Stomach (tissue), 8 donors: ENCODE measurements at regions not wholly inside any gene's neighbourhood (a gene's known extent, or its start where the extent isn't known, plus 50 kb on each side); places are given as distances from the start of the nearest gene placed in this dataset.

Source experiments
- DNase-seq, 2 donors: peaks; one replicate each; pipeline versions ENCODE4 v3.0.0 to v3.0.0-alpha.2; 2013 to 2019
- H3K27ac ChIP-seq, 5 donors: fragments of 200-600 bp in 4 of 5; sonication (generic) in 4 of 5; one replicate each; pipeline ENCODE4 v1.5.1; 2013 to 2019; ENCODE audit warnings: mild to moderate bottlenecking in 1 of 5, moderate library complexity in 1 of 5
- H3K27me3 ChIP-seq, 3 donors: fragments of 200-600 bp; sonication (generic); one replicate each; pipeline ENCODE4 v1.5.1; 2017 to 2019; ENCODE audit warnings: mixed run types in 1 of 3
- H3K36me3 ChIP-seq, 4 donors: fragments of 200-600 bp; sonication (generic); 1 replicate in 3 of 4; 2 replicates in 1 of 4; pipeline ENCODE4 v1.5.1; 2016 to 2019
- H3K4me1 ChIP-seq, 4 donors: fragments of 200-600 bp; sonication (generic); one replicate each; pipeline ENCODE4 v1.5.1; 2016 to 2019
- H3K4me3 ChIP-seq, 4 donors: fragments of 200-600 bp; sonication (generic) in 3 of 4; one replicate each; pipeline ENCODE4 v1.5.1; 2016 to 2019; ENCODE audit warnings: mild to moderate bottlenecking in 1 of 4
- H3K9me3 ChIP-seq, 4 donors: fragments of 200-600 bp; sonication (generic); one replicate each; pipeline ENCODE4 v1.5.1; 2016 to 2019
- EP300 ChIP-seq: sonication (generic); formaldehyde crosslinking; IDR thresholded peaks from one replicate; pipeline ENCODE4 v1.6.1; 2017; ENCODE audit warnings: antibody characterized with exemption
- POLR2A ChIP-seq, 4 donors: fragments of 450-650 bp; IDR thresholded peaks; one replicate each; pipeline ENCODE4 v1.6.1; 2016; ENCODE audit warnings: antibody characterized with exemption in 4 of 4, control low read depth in 2 of 4, mild to moderate bottlenecking in 1 of 4, moderate library complexity in 1 of 4
- POLR2AphosphoS5 ChIP-seq, 3 donors: sonication (generic); formaldehyde crosslinking; IDR thresholded peaks; one replicate each; pipeline ENCODE4 v1.6.1; 2016; ENCODE audit warnings: antibody characterized with exemption in 3 of 3
- WGBS, 5 donors: extraction: QIAGEN DNeasy Blood & Tissue Kit in 3 of 5; methylation state at CpG; one replicate each; pipeline versions ENCODE4 v1.1.5 to v1.1.7; 2013 to 2018; 5-methylcytosine and 5-hydroxymethylcytosine counted together
- intact Hi-C: fragments of 100-400 bp; cut with DNase I; formaldehyde crosslinking; loops from one replicate; pipeline ENCODE4 v1.15.1; 2023; ENCODE audit warnings: low total_unique reads
- TF ChIP-seq, protein P1 (sequence below), 7 experiments: fragments of 450-650 bp in 4 of 7; fragments of 200-600 bp in 3 of 7; sonication (generic) in 3 of 7; IDR thresholded peaks; one replicate each; pipeline ENCODE4 v1.5.1; 2016 to 2019; ENCODE audit warnings: antibody characterized with exemption in 7 of 7, control low read depth in 2 of 7, mild to moderate bottlenecking in 1 of 7
- donor health status: healthy with polysubstance abuse.
- donor health status: Bipolar disorder and iron deficiency.
- donor health status: healthy.

DNA sequence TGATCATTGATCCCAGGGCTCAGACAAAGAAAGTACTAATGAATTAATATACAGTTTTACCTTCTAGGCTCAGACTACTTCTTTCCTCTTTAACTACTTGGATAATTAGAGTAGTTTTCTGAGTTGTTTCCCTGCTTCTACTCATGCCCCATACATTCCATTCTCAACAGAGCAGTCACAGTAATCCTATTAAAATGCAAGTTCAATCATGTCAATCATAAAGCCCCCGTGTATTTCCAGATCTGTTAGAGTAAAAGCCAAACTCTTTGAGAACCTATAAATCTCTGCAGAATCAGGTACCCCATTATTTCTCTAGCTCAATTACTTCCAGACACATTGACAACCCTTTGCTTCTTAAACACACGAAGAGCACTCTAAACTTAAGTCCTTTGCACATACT lies 242.1 kb upstream of the PRMT6 start:
- no peak overlapping the region for H3K27ac ChIP-seq
- DNase-seq, result no peak
- peaks cover 0 to 6% (median 5%) of the 10 kb centered on the region in 4 donors for H3K9me3 ChIP-seq
- no peaks in the 10 kb centered on the region for H3K27me3 ChIP-seq
- intact Hi-C loops, result no loop called here
- no peaks in the 10 kb centered on the region for H3K36me3 ChIP-seq
- H3K4me3 ChIP-seq, result no peak overlapping the region
- TF ChIP-seq POLR2AphosphoS5 (IDR thresholded peaks at IDR 0.05), result no peak
- TF ChIP-seq, protein P1, sequence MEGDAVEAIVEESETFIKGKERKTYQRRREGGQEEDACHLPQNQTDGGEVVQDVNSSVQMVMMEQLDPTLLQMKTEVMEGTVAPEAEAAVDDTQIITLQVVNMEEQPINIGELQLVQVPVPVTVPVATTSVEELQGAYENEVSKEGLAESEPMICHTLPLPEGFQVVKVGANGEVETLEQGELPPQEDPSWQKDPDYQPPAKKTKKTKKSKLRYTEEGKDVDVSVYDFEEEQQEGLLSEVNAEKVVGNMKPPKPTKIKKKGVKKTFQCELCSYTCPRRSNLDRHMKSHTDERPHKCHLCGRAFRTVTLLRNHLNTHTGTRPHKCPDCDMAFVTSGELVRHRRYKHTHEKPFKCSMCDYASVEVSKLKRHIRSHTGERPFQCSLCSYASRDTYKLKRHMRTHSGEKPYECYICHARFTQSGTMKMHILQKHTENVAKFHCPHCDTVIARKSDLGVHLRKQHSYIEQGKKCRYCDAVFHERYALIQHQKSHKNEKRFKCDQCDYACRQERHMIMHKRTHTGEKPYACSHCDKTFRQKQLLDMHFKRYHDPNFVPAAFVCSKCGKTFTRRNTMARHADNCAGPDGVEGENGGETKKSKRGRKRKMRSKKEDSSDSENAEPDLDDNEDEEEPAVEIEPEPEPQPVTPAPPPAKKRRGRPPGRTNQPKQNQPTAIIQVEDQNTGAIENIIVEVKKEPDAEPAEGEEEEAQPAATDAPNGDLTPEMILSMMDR (IDR thresholded peaks at IDR 0.05), result no peak
- WGBS, 5 donors, result 64 to 69% (median 66%) methylated on average over 2 of the region's 2 CpGs
- no peaks in the 10 kb centered on the region for H3K4me1 ChIP-seq

DNA sequence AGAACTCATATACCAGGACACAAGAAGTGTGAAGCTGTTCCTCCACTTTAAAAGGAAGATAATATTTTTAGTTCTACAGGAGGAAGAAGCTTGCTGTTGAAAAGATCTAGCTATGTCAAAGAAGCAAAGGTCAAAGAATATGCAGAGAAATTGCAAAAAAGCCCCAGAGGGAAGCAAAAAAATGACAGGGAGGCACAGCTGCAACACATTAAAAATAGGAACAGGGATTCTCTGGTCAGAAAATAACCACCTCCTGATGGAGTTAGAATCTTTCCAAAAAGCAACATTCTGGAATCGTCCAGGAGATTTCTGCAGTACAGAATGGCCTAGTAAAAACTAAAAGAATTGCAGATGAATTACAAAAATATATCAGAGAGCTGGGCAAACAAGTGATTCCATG lies 238.9 kb upstream of the PRMT6 start:
- Histone ChIP-seq H3K27me3 (no peaks in the 10 kb centered on the region), H3K27ac (no peak overlapping the region), H3K4me1 (no peaks in the 10 kb centered on the region), H3K4me3 (no peak overlapping the region), H3K9me3 (peaks cover 0 to under 1% (median 0%) of the 10 kb centered on the region in 4 donors), H3K36me3 (no peaks in the 10 kb centered on the region)
- intact Hi-C loops, result no loop called here
- TF ChIP-seq, protein P1 (IDR thresholded peaks at IDR 0.05), result no peak
- no peak for TF ChIP-seq EP300
- TF ChIP-seq POLR2A (IDR thresholded peaks at IDR 0.05), result no peak
- no peak for TF ChIP-seq POLR2AphosphoS5 (IDR thresholded peaks at IDR 0.05)
- DNase-seq, result peak in 1 of 2 donors; percentile 28
- WGBS, 5 donors, result 28 to 47% (median 40%) methylated on average over 1 of the region's 1 CpG

DNA sequence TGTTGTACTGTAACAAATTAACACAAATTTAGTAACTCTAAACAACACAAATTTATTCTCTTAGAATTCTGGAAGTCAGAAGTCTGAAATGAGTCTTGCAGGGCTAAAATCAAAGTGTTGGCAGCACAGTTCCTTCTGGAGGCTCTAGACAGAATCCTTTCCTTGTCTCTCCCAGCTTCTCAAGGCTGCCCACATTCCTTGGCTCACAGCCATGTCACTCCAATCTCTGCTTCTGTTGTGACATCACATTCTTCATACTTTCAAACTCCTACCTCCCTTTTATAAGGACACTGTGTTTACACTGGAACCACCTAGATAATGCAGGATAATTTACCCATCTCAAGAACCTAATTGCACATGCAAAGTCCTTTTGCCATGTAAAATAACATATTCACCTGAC lies 225.0 kb upstream of the PRMT6 start:
- TF ChIP-seq POLR2AphosphoS5 (IDR thresholded peaks at IDR 0.05), result no peak
- no peak for TF ChIP-seq POLR2A (IDR thresholded peaks at IDR 0.05)
- no peak for TF ChIP-seq EP300
- TF ChIP-seq, protein P1 (IDR thresholded peaks at IDR 0.05), result no peak

DNA sequence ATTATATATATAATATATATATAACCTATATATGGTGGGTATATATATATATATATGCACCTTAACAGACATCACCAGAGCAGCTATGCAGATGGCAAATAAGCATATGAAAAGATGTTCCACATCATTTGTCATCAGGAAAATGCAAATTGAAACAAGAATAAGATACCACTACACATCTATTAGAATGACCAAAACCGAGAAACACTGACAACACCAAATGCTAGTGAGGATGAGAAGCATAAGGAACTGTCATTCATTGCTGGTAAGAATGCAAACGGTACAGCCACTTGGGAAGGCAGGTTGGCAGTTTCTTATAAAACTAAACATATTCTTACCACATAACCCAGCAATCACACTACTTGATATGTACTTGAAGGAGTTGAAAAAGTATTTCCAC lies 219.8 kb upstream of the PRMT6 start:
- no peaks in the 10 kb centered on the region for H3K9me3 ChIP-seq
- no peaks in the 10 kb centered on the region for H3K36me3 ChIP-seq
- no peak for DNase-seq
- WGBS, 5 donors, result 61 to 77% (median 72%) methylated on average over 2 of the region's 2 CpGs
- no peaks in the 10 kb centered on the region for H3K4me1 ChIP-seq
- intact Hi-C loops, result no loop called here
- H3K4me3 ChIP-seq, result no peak overlapping the region
- no peak overlapping the region for H3K27ac ChIP-seq
- TF ChIP-seq EP300 (no peak), POLR2A (IDR thresholded peaks at IDR 0.05) (no peak), POLR2AphosphoS5 (IDR thresholded peaks at IDR 0.05) (no peak)
- TF ChIP-seq, protein P1 (IDR thresholded peaks at IDR 0.05), result no peak
- no peaks in the 10 kb centered on the region for H3K27me3 ChIP-seq

More for the DNA sequence above, 225.0 kb upstream of the PRMT6 start:
- no peak for DNase-seq
- Histone ChIP-seq H3K4me1 (no peaks in the 10 kb centered on the region), H3K27ac (no peak overlapping the region), H3K27me3 (no peaks in the 10 kb centered on the region), H3K36me3 (no peaks in the 10 kb centered on the region), H3K4me3 (no peak overlapping the region), H3K9me3 (peaks cover 0 to 5% (median 2%) of the 10 kb centered on the region in 4 donors)
- intact Hi-C loops, result no loop called here
